Stimulated activated naive B cell treated with anti-CD40 and anti-IgM and Interleukin-4, amounts not matched to agents 10 μg/mL and 1 μg/mL and 100 μg/mL, for 72 hours (primary cell): ENCODE measurements at regions not wholly inside any gene's neighbourhood (a gene's known extent, or its start where the extent isn't known, plus 50 kb on each side); places are given as distances from the start of the nearest gene placed in this dataset.

Experiments used
- ATAC-seq, 2 donors: fragments of 150-1000 bp; cut with Tn5 transposase; replicated peaks; 2 replicates each; pipeline ENCODE4 v1.10.0; 2021; ENCODE audit warnings: moderate library complexity in 1 of 2
- DNase-seq: peaks from one replicate; pipeline ENCODE4 v3.0.0; 2021
- H3K27ac Mint-ChIP-seq: one replicate; pipeline ENCODE4 v1.8.0; 2022; ENCODE audit warnings: mild to moderate bottlenecking, mixed read lengths
- H3K27me3 Mint-ChIP-seq, 2 donors: one replicate each; pipeline ENCODE4 v1.8.0; 2022; ENCODE audit warnings: mixed read lengths in 2 of 2
- H3K36me3 Mint-ChIP-seq, 2 donors: one replicate each; pipeline ENCODE4 v1.8.0; 2022; ENCODE audit warnings: mixed read lengths in 2 of 2, mild to moderate bottlenecking in 1 of 2
- H3K4me1 Mint-ChIP-seq, 2 donors: one replicate each; pipeline ENCODE4 v1.8.0; 2022; ENCODE audit warnings: mixed read lengths in 2 of 2, mild to moderate bottlenecking in 1 of 2
- H3K4me3 Mint-ChIP-seq, 2 donors: one replicate each; pipeline ENCODE4 v1.8.0; 2022; ENCODE audit warnings: mild to moderate bottlenecking in 2 of 2, mixed read lengths in 2 of 2, moderate library complexity in 1 of 2
- H3K9me3 Mint-ChIP-seq, 2 donors: one replicate each; pipeline ENCODE4 v1.8.0; 2022; ENCODE audit warnings: mixed read lengths in 2 of 2, mild to moderate bottlenecking in 1 of 2

GRCh38 chr6:76472858-76473257 is 400.4 kb upstream of the IMPG1 start:
- no peaks in the 10 kb centered on the region for H3K27me3 Mint-ChIP-seq
- H3K27ac Mint-ChIP-seq: no peak overlapping the region
- no peak overlapping the region for H3K4me3 Mint-ChIP-seq

GRCh38 chr6:76466286-76466685 is 393.8 kb upstream of the IMPG1 start:
- H3K9me3 Mint-ChIP-seq: peaks cover 3 to 13% of the 10 kb centered on the region in 2 donors
- no peak overlapping the region for H3K27ac Mint-ChIP-seq
- H3K4me3 Mint-ChIP-seq: no peak overlapping the region
- H3K4me1 Mint-ChIP-seq: no peaks in the 10 kb centered on the region
- H3K36me3 Mint-ChIP-seq: no peaks in the 10 kb centered on the region
- no peak for ATAC-seq
- no peak for DNase-seq
- no peaks in the 10 kb centered on the region for H3K27me3 Mint-ChIP-seq

More at GRCh38 chr6:76472858-76473257, 400.4 kb upstream of the IMPG1 start:
- no peaks in the 10 kb centered on the region for H3K4me1 Mint-ChIP-seq
- H3K36me3 Mint-ChIP-seq: no peaks in the 10 kb centered on the region
- DNase-seq (no peak), ATAC-seq (no peak)
- peaks cover 7% of the 10 kb centered on the region in 2 donors for H3K9me3 Mint-ChIP-seq

DNA sequence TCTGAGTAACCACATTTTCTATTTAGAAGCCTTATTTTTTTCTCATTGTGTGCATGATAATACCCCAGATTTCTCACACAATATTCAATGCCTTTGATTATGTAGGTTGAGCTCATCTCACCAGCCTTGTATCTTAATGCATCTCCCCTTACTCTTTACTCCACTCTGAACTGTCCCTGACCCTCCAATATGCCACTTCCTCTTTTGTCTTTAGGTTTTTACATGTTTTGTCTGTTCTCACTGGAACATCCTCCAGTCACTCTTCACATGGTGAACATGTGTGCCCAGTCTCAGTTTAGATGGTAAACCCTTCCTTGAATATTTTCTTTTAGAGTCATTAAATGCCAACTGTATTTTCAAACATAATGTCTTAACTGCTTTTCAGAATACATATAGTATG is 392.9 kb upstream of the IMPG1 start:
- no peak for DNase-seq
- no peak for ATAC-seq
- Mint-ChIP-seq H3K27ac (no peak overlapping the region), H3K27me3 (no peaks in the 10 kb centered on the region), H3K4me3 (no peak overlapping the region), H3K36me3 (no peaks in the 10 kb centered on the region), H3K4me1 (no peaks in the 10 kb centered on the region), H3K9me3 (peaks cover 8 to 13% of the 10 kb centered on the region in 2 donors)

DNA sequence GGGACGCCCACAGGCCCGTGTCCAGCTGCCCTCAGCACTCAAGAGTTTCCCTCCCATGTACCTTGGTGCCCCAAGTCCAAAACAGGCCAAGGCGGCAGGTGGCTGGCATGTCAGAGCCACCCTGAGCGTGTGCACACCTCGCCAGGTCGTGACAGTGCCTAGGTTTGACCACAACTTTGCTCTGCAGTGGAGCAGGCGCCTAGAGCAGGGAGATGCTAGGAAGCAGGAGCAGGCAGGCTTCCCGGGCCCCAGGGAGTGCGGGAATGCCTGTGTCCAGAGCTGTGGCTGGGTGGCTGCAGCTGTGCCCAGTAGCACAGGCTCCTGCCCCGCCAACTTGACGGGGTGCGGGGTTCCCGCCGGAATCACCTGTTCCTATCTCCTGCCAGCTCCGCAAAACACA is 380.8 kb upstream of the IMPG1 start:
- peak in 1 of 2 donors; percentile 14 for ATAC-seq
- DNase-seq: no peak
- Mint-ChIP-seq H3K27ac (no peak overlapping the region), H3K9me3 (peaks cover 2 to 3% of the 10 kb centered on the region in 2 donors), H3K27me3 (no peaks in the 10 kb centered on the region), H3K36me3 (no peaks in the 10 kb centered on the region), H3K4me3 (no peak overlapping the region), H3K4me1 (no peaks in the 10 kb centered on the region)

DNA sequence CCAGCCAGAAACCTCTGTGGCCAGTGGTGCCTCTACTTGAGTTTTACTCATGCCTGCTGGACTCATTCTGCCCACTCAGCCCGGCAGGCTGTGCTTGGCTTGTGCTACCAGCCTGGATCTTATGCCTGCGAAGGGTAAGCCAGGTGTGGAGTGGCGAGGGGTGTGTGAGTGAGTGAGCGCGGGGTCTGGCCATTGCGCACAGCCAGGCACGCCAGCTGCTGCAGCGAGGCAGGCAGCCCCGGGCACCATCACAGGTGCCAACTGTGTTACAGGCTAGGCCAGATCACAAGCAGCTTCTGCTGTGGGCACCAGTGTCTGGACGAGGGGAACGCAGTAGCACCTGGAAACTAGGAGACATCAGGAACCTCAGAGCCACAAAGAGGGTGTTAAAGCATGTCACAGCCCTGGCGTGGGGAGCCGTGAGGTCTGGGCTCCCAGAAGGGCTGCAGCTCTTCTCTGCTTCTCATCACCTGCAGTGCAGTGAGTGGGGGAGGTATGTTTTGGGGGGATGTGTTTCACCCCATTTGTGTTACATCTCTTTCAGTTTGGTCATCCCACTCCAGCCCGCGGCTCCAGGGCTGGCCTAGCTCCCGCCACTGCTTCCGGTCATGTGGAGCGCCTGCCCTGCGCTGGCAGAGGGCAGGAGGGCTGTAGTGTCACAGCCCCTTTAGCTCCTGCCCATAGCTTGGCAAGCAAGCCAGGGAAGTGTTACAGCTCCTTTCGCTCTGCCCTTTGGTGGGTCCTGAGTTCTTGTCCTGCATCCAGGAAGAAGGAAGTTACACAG is 379.7 kb upstream of the IMPG1 start:
- Mint-ChIP-seq H3K36me3 (no peaks in the 10 kb centered on the region), H3K27me3 (no peaks in the 10 kb centered on the region), H3K27ac (no peak overlapping the region), H3K4me1 (no peaks in the 10 kb centered on the region), H3K4me3 (no peak overlapping the region), H3K9me3 (peaks cover 2 to 3% of the 10 kb centered on the region in 2 donors)
- DNase-seq: no peak
- no peak for ATAC-seq

- no peak overlapping the region for H3K4me3 Mint-ChIP-seq
- H3K9me3 Mint-ChIP-seq: peaks cover under 1 to 3% of the 10 kb centered on the region in 2 donors
- H3K27ac Mint-ChIP-seq: no peak overlapping the region
- ATAC-seq: no peak
- no peak for DNase-seq
- H3K27me3 Mint-ChIP-seq: no peaks in the 10 kb centered on the region
- H3K4me1 Mint-ChIP-seq: no peaks in the 10 kb centered on the region
- H3K36me3 Mint-ChIP-seq: no peaks in the 10 kb centered on the region
Measured at GRCh38 chr6:76448109-76448508, 375.6 kb upstream of the IMPG1 start.

DNA sequence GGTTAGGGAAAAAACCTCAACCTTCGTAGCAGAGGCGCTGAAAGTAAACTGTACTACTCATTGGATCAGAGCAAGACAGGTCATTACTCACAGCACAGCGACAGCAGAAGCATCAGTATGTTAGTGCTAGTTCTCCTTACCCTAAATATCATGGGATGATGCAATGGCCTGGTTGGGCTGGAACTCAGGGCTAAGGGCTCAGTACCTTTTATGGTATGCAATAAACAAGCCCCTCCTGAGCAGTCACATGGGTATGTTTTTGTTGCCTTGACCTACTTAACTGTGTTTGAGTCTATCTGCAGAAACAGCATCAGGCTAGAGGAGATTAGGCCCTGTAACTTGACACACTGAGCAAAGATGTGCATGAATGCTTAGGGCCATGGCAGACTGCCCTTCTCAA is 369.4 kb upstream of the IMPG1 start:
- no peak for DNase-seq
- Mint-ChIP-seq H3K9me3 (no peaks in the 10 kb centered on the region), H3K27me3 (no peaks in the 10 kb centered on the region), H3K4me1 (no peaks in the 10 kb centered on the region), H3K27ac (no peak overlapping the region), H3K36me3 (no peaks in the 10 kb centered on the region), H3K4me3 (no peak overlapping the region)
- no peak for ATAC-seq

- Mint-ChIP-seq H3K27ac (no peak overlapping the region), H3K9me3 (peaks cover 0 to 3% of the 10 kb centered on the region in 2 donors), H3K4me1 (no peaks in the 10 kb centered on the region), H3K4me3 (no peak overlapping the region), H3K36me3 (no peaks in the 10 kb centered on the region), H3K27me3 (no peaks in the 10 kb centered on the region)
- ATAC-seq: no peak
- no peak for DNase-seq
Measured at GRCh38 chr6:76439811-76440210, 367.3 kb upstream of the IMPG1 start.

GRCh38 chr6:76438768-76439167 is 366.3 kb upstream of the IMPG1 start:
- DNase-seq (no peak), ATAC-seq (no peak)
- Mint-ChIP-seq H3K27ac (no peak overlapping the region), H3K27me3 (no peaks in the 10 kb centered on the region), H3K9me3 (peaks cover 2 to 4% of the 10 kb centered on the region in 2 donors), H3K4me3 (no peak overlapping the region), H3K4me1 (no peaks in the 10 kb centered on the region), H3K36me3 (no peaks in the 10 kb centered on the region)

DNA sequence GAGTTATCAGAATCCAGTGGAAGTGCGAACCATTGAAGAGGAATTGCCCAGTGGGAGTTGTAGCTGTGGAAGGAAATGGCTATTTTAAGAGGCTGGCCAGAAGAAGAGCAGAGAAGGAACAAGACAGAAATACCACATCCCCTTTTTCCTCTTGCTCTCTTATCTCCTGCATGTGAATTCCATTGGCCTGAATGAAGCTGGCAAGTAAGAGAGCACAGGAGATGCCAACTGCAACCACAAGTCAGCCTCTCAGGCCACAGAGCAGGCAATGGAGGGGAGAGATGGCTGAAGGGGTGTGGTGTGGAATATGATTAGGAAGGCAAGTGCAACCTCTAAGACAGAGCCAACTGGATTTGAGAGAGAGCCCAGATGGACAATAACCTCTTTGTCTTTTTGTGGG is 362.7 kb upstream of the IMPG1 start:
- DNase-seq (no peak), ATAC-seq (no peak)
- no peaks in the 10 kb centered on the region for H3K27me3 Mint-ChIP-seq
- no peak overlapping the region for H3K27ac Mint-ChIP-seq
- peaks cover 3 to 9% of the 10 kb centered on the region in 2 donors for H3K9me3 Mint-ChIP-seq
- H3K4me3 Mint-ChIP-seq: no peak overlapping the region
- no peaks in the 10 kb centered on the region for H3K36me3 Mint-ChIP-seq
- H3K4me1 Mint-ChIP-seq: no peaks in the 10 kb centered on the region

GRCh38 chr6:76422511-76423213 is 350.2 kb upstream of the IMPG1 start:
- DNase-seq: no peak
- Mint-ChIP-seq H3K36me3 (no peaks in the 10 kb centered on the region), H3K4me3 (no peak overlapping the region), H3K27ac (no peak overlapping the region), H3K27me3 (no peaks in the 10 kb centered on the region), H3K4me1 (no peaks in the 10 kb centered on the region), H3K9me3 (peaks cover 0 to 10% of the 10 kb centered on the region in 2 donors)
- ATAC-seq: no peak

GRCh38 chr6:76420094-76420493 is 347.6 kb upstream of the IMPG1 start:
- no peak overlapping the region for H3K4me3 Mint-ChIP-seq
- ATAC-seq: no peak
- H3K9me3 Mint-ChIP-seq: peaks cover 3 to 5% of the 10 kb centered on the region in 2 donors
- H3K36me3 Mint-ChIP-seq: no peaks in the 10 kb centered on the region
- H3K27ac Mint-ChIP-seq: no peak overlapping the region
- no peaks in the 10 kb centered on the region for H3K27me3 Mint-ChIP-seq
- no peak for DNase-seq
- H3K4me1 Mint-ChIP-seq: no peaks in the 10 kb centered on the region

- Mint-ChIP-seq H3K4me1 (no peaks in the 10 kb centered on the region), H3K36me3 (no peaks in the 10 kb centered on the region), H3K4me3 (no peak overlapping the region), H3K27ac (no peak overlapping the region), H3K27me3 (no peaks in the 10 kb centered on the region), H3K9me3 (peaks cover 3 to 5% of the 10 kb centered on the region in 2 donors)
- no peak for ATAC-seq
- DNase-seq: no peak
Measured at GRCh38 chr6:76418560-76419223, 346.2 kb upstream of the IMPG1 start.

- ATAC-seq: no peak
Measured at GRCh38 chr6:76416821-76417605, 344.6 kb upstream of the IMPG1 start.

More at GRCh38 chr6:76416821-76417605, 344.6 kb upstream of the IMPG1 start:
- Mint-ChIP-seq H3K27me3 (no peaks in the 10 kb centered on the region), H3K36me3 (no peaks in the 10 kb centered on the region), H3K4me3 (no peak overlapping the region), H3K9me3 (peaks cover 3 to 5% of the 10 kb centered on the region in 2 donors), H3K4me1 (no peaks in the 10 kb centered on the region), H3K27ac (no peak overlapping the region)
- DNase-seq: no peak
